ENCODE measurements at regions not wholly inside any gene's neighbourhood (a gene's known extent, or its start where the extent isn't known, plus 50 kb on each side); places are given as distances from the start of the nearest gene placed in this dataset.

DNA sequence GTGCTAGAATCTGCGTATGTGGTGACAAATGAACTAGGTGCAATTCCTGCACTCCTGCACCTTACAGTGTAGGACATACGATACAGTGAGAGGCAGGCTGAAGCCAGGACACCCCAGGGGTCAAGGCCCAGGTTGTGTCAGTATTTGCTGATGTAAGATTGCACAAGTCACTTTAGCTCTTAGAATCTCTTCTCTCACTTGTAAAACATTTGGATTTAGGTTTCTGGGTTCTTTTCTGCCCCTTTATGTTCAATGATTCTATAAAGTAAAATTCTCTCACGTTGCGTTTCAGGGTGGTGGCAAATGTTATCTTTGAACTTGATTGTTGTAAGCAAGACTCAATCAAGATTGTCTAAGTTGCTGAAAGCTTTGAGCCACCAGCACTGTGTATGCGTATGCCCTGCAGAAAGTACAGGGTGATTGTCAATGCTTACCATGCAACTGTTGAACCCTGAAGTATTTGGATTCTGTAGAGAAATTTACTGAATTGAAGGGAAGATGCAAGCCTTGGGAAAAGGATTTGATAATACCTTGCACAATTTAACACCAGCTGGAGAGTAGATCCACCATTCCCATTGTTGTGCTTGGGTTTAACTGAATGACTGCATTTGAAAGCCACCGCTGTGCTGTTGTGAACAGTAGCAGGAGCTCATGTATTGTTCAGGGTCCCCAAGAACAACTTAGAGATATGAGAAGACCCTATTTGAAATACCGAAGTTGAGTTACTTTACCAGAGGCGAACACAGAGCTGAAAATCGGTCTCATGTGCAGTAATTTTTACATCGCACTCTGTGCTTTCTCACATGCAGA, 106.1 kb upstream of the CITED2 start:
- intact Hi-C loops (cut with DNase I; ENCODE audit: low total_unique reads), result no loop called here
- TF ChIP-seq, protein P1, sequence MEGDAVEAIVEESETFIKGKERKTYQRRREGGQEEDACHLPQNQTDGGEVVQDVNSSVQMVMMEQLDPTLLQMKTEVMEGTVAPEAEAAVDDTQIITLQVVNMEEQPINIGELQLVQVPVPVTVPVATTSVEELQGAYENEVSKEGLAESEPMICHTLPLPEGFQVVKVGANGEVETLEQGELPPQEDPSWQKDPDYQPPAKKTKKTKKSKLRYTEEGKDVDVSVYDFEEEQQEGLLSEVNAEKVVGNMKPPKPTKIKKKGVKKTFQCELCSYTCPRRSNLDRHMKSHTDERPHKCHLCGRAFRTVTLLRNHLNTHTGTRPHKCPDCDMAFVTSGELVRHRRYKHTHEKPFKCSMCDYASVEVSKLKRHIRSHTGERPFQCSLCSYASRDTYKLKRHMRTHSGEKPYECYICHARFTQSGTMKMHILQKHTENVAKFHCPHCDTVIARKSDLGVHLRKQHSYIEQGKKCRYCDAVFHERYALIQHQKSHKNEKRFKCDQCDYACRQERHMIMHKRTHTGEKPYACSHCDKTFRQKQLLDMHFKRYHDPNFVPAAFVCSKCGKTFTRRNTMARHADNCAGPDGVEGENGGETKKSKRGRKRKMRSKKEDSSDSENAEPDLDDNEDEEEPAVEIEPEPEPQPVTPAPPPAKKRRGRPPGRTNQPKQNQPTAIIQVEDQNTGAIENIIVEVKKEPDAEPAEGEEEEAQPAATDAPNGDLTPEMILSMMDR (IDR thresholded peaks at IDR 0.05), result no peak
- TF ChIP-seq POLR2A (IDR thresholded peaks at IDR 0.05), result no peak
- H3K27me3 ChIP-seq, result no peaks in the 10 kb centered on the region
- H3K4me3 ChIP-seq, result no peak overlapping the region
- no peak for DNase-seq
- no peaks in the 10 kb centered on the region for H3K4me1 ChIP-seq
- H3K36me3 ChIP-seq (ENCODE audit: low read depth, missing control alignments), result no peaks in the 10 kb centered on the region
- H3K27ac ChIP-seq, result no peak overlapping the region
- 84 to 91% methylated on average over 10 of the region's 10 CpGs for WGBS, 2 donors
- no peaks in the 10 kb centered on the region for H3K9me3 ChIP-seq

DNA sequence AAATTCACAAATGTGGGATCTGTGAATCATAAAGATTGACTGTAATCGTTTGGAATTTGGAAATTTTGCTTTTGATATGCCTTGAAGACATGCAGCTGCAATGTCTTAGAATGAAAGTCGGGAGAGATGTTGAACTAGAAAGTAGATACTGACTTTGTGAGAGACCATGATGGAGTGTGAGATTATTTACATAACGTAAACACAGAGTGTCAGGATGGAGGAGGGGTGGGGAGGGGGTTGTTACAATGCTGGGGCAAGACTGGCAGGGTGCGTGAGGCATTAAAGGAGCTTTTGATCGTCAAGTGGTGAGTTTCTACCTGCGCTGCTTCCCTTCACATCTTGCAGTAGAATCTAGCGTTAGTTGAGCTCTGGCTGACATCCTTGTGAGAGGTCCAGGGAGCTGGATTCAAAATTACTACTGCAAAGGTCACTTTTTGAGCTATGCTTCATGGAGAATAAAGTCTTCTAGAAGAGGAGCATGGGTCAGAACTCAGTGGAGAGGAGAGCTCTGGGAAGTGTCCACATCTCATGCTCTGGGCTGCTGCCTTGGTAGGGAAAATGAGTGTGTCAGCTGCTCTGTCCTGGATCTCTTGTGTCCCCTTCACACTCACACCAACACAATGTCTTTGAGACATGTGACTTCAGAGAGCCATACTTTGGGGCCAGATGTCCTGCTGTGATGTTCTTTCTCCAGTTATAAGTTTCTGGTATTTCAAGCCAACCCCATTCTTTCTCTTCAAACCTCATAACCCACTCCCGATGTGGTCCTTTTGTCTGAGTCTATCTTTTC, 105.2 kb upstream of the CITED2 start:
- 89 to 94% methylated on average over 8 of the region's 8 CpGs for WGBS, 2 donors
- H3K27ac ChIP-seq, result no peak overlapping the region
- no peaks in the 10 kb centered on the region for H3K9me3 ChIP-seq
- TF ChIP-seq POLR2A (IDR thresholded peaks at IDR 0.05), result no peak
- TF ChIP-seq, protein P1 (IDR thresholded peaks at IDR 0.05), result no peak
- no peak overlapping the region for H3K4me3 ChIP-seq
- no peaks in the 10 kb centered on the region for H3K27me3 ChIP-seq
- H3K4me1 ChIP-seq, result peaks cover 8% of the 10 kb centered on the region
- no peaks in the 10 kb centered on the region for H3K36me3 ChIP-seq (ENCODE audit: low read depth, missing control alignments)
- no peak for DNase-seq
- intact Hi-C loops (cut with DNase I; ENCODE audit: low total_unique reads), result no loop called here

DNA sequence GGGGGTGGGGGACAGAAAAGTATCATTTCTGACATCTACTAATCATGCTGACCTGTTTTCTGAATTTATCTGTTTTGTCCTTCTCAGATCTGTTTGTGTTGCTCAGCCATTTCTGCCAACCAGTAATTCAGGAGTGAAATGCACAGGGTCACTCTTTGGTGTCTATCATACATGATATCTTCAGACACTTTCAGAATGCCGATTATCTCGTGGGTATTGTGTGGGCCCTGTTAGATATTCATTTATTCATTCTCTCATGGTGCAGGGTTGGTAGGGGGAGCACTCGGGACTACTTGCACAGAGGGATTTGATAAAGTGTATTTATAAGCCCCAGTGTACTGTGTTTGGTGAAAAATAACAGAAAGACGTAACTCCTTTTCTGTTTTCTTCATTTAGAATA, 101.2 kb upstream of the CITED2 start:
- 69 to 76% methylated on average over 4 of the region's 4 CpGs for WGBS, 2 donors
- TF ChIP-seq POLR2A (IDR thresholded peaks at IDR 0.05), result no peak
- TF ChIP-seq, protein P1 (IDR thresholded peaks at IDR 0.05), result no peak
- Histone ChIP-seq H3K9me3 (no peaks in the 10 kb centered on the region), H3K4me1 (peaks cover 21% of the 10 kb centered on the region), H3K27ac (peak overlapping the region in 1 of 2 donors; percentile 15), H3K4me3 (no peak overlapping the region), H3K36me3 (ENCODE audit: low read depth, missing control alignments) (no peaks in the 10 kb centered on the region), H3K27me3 (no peaks in the 10 kb centered on the region)
- DNase-seq, result no peak
- intact Hi-C loops (cut with DNase I; ENCODE audit: low total_unique reads), result no loop called here

DNA sequence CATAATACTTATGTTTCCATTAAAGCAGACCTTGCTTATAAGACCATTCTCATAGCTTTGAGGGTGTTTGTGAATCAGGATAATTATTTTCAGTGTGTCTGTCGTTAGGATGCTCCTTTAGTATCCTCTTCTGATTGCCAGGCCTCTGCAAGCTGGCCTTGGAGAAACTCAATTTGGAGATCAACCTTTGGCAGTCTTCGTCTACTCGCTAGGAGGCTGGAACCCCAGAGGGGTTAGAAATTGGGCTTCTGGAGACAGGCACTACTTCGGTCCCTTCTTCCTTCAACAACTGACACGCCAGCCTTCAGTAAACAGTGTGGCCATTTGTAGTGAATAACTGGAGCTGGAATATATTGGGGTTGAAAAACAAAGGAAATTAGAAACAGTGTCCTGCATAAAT, 100.8 kb upstream of the CITED2 start:
- H3K27ac ChIP-seq, result peak overlapping the region in 1 of 2 donors; percentile 15
- H3K9me3 ChIP-seq, result no peaks in the 10 kb centered on the region
- no peak overlapping the region for H3K4me3 ChIP-seq
- H3K36me3 ChIP-seq (ENCODE audit: low read depth, missing control alignments), result no peaks in the 10 kb centered on the region
- DNase-seq, result no peak
- peaks cover 21% of the 10 kb centered on the region for H3K4me1 ChIP-seq
- H3K27me3 ChIP-seq, result no peaks in the 10 kb centered on the region
- intact Hi-C loops (cut with DNase I; ENCODE audit: low total_unique reads), result no loop called here
- WGBS, 2 donors, result 59 to 74% methylated on average over 5 of the region's 5 CpGs
- no peak for TF ChIP-seq POLR2A (IDR thresholded peaks at IDR 0.05)
- TF ChIP-seq, protein P1 (IDR thresholded peaks at IDR 0.05), result no peak
